K562 (cell line): ENCODE measurements at regions not wholly inside any gene's neighbourhood (a gene's known extent, or its start where the extent isn't known, plus 50 kb on each side); places are given as distances from the start of the nearest gene placed in this dataset.

Experiments
- CTCF ChIP-seq, 3 experiments: IDR thresholded peaks in 2 of 3; conservative IDR thresholded peaks in 1 of 3; 2 replicates each; pipeline ENCODE4 v1.5.1; 2011 to 2012; ENCODE audit warnings: low read length in 3 of 3, mild to moderate bottlenecking in 3 of 3, control low read depth in 2 of 3, improper control_type of control experiment in 1 of 3, inconsistent platforms in 1 of 3, low read depth in 1 of 3, mixed read lengths in 1 of 3, moderate library complexity in 1 of 3; ENCODE audit not compliant: insufficient read depth in 2 of 3
- DDX20 ChIP-seq: fragments of 450-650 bp; IDR thresholded peaks from 2 replicates; pipeline ENCODE4 v1.6.1; 2016; ENCODE audit warnings: missing genetic modification characterization, low read depth, mild to moderate bottlenecking, missing compliant biosample characterization, moderate library complexity
- MXD1 ChIP-seq: fragments of 250-450 bp; sonication (Bioruptor Pico); IDR thresholded peaks from 2 replicates; pipeline ENCODE4 v1.8.0; 2021; ENCODE audit warnings: borderline replicate concordance, mild to moderate bottlenecking, moderate library complexity; ENCODE audit not compliant: poor library complexity, severe bottlenecking
- OTX1 ChIP-seq: fragments of 450-650 bp; formaldehyde crosslinking; IDR thresholded peaks from 2 replicates; pipeline ENCODE4 v1.4.0; 2022; ENCODE audit warnings: mild to moderate bottlenecking
- RBFOX2 ChIP-seq: fragments of 200-400 bp; formaldehyde crosslinking; IDR thresholded peaks from 2 replicates; pipeline ENCODE4 v1.6.1; 2017; ENCODE audit warnings: low read depth, mild to moderate bottlenecking, low read length, moderate library complexity
- RFX5 ChIP-seq: IDR thresholded peaks from 2 replicates; pipeline ENCODE4 v1.6.1; 2011; ENCODE audit warnings: low read depth, mild to moderate bottlenecking, improper control_type of control experiment, low read length
- SMC3 ChIP-seq: conservative IDR thresholded peaks from 2 replicates; pipeline ENCODE4 v1.6.1; 2011; ENCODE audit warnings: low read depth, low read length, improper control_type of control experiment; ENCODE audit not compliant: insufficient read depth
- USF1 ChIP-seq: sonication (generic); formaldehyde crosslinking; IDR thresholded peaks from 2 replicates; pipeline ENCODE4 v1.9.0; 2022; ENCODE audit warnings: mild to moderate bottlenecking, missing genetic modification reagents

GRCh38 chr4:37770016-37770415 lies 56.5 kb upstream of the PGM2 start:
- TF ChIP-seq SMC3 = no peak
- no peak for TF ChIP-seq CTCF (IDR thresholded peaks at IDR 0.05 in 2 of 3, conservative IDR thresholded peaks at IDR 0.05 in 1 of 3; ENCODE audit: insufficient read depth in 2 of 3, low read depth in 1 of 3, low read length in 3 of 3)
- TF ChIP-seq USF1 (CRISPR knock-in tag) = no peak
- TF ChIP-seq OTX1 (CRISPR knock-in tag) = no peak
- no peak for TF ChIP-seq MXD1 (CRISPR knock-in tag)
- TF ChIP-seq RBFOX2 = no peak
- no peak for TF ChIP-seq RFX5
- no peak for TF ChIP-seq DDX20 (tag)
